NCI-H226 (cell line): ENCODE measurements at regions not wholly inside any gene's neighbourhood (a gene's known extent, or its start where the extent isn't known, plus 50 kb on each side); places are given as distances from the start of the nearest gene placed in this dataset.
A peak's percentile ranks its signal among the peaks of the same experiment; 100 is the strongest.

Experiments used
- DNase-seq: peaks from one replicate; pipeline ENCODE4 v3.0.0-alpha.2; 2015

- no peak for DNase-seq
These were observed 217.1 kb downstream of the CSNK2A3 start for GRCh38 chr11:11135820-11136476.

- no peak for DNase-seq
These were observed 223.9 kb downstream of the CSNK2A3 start for GRCh38 chr11:11129118-11129517.

DNA sequence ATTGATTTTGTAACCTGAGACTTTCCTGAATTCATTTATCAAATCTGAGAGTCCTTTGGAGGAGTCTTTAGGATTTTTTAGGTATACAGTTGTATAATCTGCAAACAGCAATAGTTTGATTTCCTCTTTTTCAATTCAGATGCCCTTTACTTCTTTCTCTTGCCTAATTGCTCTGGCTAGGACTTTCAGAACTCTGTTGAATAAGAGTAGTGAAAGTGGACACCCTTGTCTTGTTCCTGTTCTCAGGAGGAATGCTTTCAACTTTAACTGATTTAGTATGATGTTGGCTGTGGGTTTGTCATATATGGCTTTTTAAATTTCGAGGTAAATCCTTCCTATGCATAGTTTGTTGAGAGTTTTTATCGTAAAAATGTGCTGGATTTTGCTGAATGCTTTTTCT, 227.4 kb downstream of the CSNK2A3 start:
- DNase-seq, result no peak

GRCh38 chr11:11122749-11123148, 230.3 kb downstream of the CSNK2A3 start:
- no peak for DNase-seq

DNA sequence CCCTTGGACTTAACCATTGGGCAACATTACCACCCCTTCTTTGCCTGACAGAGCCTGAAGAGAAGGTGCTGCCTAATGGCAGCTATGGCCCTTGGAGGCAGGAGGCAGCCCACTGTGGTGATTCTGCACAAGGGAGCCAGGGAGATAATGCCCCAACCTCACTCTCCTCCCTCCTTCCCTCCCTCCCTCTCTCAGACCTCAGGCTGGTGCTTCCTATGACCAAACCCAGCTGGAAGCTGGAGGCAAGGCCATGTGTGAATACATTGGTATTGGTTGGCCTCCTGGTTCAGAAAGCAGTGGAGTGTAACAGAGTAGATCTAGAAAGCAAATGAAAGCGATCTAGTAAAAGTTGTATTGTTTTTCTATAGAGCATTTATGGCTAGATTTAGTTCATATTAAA, 233.1 kb downstream of the CSNK2A3 start:
- no peak for DNase-seq

DNA sequence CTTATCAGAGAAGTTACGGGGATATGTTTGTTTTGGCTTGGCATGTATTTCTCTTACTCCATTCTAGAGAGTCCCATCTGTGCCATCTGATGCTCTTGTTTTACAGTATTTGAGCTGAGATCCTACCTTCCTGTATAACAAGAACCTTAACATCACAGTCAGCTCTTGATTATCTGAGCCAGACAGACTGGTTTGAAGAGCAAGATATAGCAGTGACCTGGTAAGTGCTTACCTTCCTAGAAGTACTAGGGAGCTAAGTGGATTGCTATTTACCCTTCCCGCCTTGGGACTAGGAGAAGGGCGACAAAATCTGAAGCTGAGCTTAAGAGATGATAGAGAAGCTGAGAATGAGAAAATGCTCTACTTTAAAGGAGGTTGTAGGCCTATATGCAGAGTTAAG, 235.3 kb downstream of the CSNK2A3 start:
- no peak for DNase-seq

DNA sequence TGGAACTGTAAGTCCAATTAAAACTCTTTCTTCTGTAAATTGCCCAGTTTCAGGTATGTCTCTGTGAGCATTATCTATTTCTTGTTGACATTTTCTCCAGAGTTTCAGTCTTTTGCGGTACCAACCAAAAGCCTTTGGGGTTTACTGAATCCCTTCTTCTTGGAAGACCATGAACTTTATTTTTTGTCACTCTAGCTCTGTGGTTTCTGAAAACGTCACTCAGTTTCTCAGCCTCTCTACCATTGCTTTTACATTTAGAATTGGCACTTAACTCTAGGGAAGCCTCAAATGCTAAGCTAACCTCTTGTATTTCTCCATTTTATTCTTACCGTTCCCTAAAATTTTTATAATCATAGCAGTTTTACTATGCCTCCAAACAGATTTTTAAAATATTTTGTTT, 237.6 kb downstream of the CSNK2A3 start:
- DNase-seq, result no peak

DNA sequence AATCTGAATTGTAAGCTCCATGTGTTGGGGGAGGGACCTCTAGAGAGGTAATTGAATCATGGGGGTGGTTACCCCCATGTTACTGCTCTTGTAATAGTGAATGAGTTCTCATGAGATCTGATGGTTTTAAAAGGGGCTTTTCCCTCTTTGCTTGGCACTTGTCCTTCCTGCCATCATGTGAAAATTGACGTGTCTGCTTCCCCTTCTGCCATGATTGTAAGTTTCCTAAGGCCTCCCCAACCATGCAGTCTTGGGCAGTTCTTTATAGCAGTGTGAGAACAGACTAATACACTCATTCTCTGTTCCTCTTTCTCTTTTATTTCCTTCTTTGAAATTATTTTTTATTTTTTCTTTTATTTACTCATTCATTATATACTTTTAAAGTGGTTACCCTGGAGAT, 239.4 kb downstream of the CSNK2A3 start:
- no peak for DNase-seq

DNA sequence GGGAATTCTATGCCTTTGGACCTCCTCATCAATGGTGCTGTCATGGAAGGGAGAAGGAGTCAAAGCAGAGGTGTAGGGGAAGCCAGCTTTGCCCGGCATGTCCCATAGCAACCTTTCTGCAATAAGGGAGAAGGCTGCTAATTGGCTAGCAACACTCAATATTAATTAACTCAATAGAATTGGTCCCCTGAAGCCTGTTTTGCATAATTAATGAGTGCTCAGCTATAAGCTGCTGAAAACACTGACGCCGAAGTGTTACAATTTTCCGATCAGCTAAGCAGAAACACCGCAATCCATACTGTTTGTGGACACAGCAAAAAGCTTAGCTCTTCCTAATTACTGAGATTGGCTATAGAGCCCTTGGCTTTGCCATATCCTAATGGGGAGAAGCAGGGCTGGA, 245.0 kb downstream of the CSNK2A3 start:
- no peak for DNase-seq

- DNase-seq, result no peak
These were observed 245.8 kb downstream of the CSNK2A3 start for GRCh38 chr11:11107076-11107723.

DNA sequence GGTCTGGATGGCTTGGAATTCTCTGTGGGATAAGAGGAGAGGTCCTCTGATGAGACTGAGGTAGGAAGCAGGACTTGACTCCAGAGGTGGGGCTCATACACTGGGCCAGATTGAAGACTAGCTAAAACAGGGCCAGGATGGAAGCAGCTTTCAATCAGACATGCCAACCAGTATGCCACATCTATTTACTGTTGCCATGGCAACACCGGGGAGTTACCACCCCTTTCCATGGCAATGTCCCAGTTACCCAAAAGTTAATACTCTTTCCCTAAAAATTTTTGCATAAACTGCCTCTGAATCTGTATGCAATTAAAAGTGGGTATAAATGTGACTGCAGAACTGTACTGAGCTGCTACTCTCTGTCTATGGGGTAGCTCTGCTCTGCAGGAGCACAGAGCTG, 247.5 kb upstream of the ZBED5 start:
- DNase-seq, result no peak

DNA sequence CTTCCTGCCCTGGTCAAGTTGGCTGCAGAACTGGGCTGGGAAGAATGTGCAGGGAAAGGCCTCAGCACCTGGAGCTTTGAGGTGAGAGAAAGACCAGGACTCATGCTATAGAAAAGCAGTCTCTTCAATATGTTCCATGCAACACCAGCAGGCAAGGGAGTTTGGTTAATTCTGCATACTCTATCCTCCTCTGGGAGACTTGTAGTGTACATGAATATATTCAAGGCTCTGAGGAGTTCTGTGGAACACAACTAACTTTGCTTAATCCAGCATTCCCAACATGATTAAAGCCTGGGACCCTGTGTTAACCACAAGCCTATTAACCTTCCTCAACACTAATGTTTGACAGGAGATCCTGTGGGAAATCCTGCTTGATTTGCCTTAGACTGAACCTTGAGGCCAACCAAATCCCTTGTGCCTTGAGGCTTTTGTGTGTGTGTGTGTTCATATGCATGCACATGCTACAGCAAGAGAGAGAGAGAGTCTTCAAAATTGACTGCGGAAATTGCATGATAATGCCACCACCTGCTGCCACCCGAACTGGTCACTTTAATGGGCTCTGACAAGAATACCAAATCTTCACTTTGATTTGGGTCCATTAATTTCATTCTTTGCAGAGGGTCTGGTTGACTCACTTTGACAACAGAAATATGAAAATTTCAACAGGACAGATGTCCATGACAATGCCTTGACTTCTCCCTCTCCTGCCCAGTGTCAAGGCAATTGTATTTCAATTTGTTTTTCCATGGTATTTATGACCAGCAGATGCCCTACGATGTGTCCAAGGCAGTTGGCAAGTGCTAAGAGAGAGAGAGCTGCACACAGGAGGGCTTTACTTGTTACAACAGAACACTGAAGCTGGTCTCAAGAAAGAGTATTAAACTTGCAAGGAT, 238.2 kb upstream of the ZBED5 start:
- no peak for DNase-seq

DNA sequence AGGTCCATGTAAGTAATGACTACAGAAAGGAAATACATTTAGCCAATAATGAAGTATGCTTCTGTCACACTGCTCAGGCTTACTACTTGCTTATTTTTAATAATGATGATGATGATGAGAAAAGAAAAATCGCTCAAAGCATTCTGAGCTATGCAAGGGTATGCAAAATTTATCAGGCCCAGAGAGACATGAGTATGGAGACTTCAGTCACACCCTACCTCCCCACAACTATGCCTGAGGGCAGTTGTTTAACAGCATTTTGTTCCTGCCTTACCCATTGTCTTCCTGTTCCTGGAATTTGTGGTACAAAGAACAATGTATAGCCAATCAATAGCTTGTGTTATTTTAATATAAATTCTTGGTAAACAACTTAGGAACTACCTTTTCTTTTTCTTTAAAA, 232.6 kb upstream of the ZBED5 start:
- no peak for DNase-seq

- no peak for DNase-seq
These were observed 232.0 kb upstream of the ZBED5 start for GRCh38 chr11:11089805-11090204.

DNA sequence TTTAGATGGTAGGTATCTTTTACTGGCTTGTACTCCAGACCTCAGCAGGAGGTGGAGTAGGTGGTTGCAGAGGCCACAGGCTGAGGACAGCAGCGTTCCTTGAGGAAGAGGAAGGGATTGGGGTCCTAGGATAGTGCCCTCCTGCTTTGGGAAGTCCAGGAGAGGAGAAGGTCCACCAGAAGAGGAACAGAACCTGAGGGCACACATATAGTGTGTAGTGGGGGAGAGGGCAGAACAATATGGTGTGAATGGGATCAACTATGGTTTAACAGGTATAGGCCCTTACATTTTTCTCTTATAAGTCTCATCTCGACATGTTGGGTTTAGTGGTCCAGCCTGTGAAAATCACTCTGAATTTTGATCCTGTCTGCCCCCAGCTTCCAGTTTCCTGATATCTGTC, 229.1 kb upstream of the ZBED5 start:
- DNase-seq, result no peak

GRCh38 chr11:11085580-11085979, 227.7 kb upstream of the ZBED5 start:
- no peak for DNase-seq

DNA sequence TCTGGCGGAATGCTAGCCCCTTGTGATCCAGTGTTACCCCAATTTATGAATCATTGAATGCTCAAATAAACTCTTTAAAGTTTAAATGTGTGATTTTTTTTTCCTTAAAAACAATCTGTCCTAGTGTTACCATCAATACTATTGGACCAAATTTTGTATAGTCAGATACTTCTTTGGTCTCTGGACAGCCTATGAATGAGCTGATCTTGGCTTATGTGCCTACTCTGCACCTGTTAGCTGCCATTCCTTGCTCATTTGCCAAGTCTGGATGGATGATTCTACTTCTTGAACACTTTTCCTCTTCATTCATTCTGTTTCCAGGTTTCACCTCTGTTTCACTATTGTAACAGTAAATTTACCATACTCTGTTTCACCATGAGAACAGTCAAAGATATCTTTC, 226.5 kb upstream of the ZBED5 start:
- DNase-seq, result no peak

- DNase-seq, result no peak
These were observed 225.6 kb upstream of the ZBED5 start for GRCh38 chr11:11083441-11083840.

GRCh38 chr11:11082646-11083045, 224.8 kb upstream of the ZBED5 start:
- DNase-seq, result no peak

DNA sequence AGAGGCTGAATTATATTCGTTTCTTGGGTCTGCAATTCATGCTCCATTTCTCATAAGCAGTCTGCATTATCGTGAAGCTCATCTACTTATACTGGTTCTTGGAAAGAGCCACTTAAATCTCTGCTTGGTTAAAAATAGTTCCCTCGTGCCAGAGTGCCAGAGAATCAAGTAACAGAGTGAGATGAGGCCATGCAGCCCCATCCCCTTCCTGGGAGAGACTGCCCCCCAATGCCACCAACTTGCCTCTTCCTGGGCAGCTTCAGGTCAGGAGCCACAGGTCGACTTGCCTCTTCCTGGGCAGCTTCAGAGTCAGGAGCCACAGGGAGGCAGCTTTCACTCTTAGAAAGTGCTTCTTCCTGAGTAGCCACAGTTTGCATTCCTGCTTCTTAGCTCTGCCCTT, 223.9 kb upstream of the ZBED5 start:
- DNase-seq, result no peak

- no peak for DNase-seq
These were observed 223.4 kb upstream of the ZBED5 start for GRCh38 chr11:11081288-11081687.

GRCh38 chr11:11078344-11079086, 220.7 kb upstream of the ZBED5 start:
- DNase-seq, result peak; percentile 40

- no peak for DNase-seq
These were observed 220.0 kb upstream of the ZBED5 start for GRCh38 chr11:11077898-11078297.
